IPS-NIHi11 (cell line): ENCODE measurements at regions not wholly inside any gene's neighbourhood (a gene's known extent, or its start where the extent isn't known, plus 50 kb on each side); places are given as distances from the start of the nearest gene placed in this dataset.
"Not testable (repeated sequence)": the region's sequence is repeated elsewhere in the genome, so short reads cannot be mapped to it uniquely, and the experiment has no call there.

Source experiments
- DNase-seq: peaks from one replicate; pipeline ENCODE4 v3.0.0; 2012; ENCODE audit warnings: mixed read lengths, low spot score

DNA sequence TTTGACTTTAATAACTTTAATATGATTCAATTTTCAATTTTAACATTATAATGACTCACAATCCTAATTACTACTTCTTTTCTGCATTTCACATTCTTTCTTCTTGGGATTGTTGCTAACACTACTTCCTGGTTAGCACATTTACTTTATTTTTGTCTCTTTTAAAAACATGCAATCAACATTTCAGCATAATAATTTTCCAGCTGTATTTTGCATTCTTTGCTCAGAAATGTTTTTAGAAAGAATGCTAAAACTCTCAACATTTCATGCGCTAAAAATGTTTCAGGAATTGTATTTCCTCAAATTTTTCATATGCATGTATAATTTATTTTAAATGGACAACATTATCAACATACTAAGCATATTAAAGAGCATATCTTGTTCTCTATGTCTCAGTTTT lies 1302.1 kb upstream of the GJE1 start:
- DNase-seq: no peak

DNA sequence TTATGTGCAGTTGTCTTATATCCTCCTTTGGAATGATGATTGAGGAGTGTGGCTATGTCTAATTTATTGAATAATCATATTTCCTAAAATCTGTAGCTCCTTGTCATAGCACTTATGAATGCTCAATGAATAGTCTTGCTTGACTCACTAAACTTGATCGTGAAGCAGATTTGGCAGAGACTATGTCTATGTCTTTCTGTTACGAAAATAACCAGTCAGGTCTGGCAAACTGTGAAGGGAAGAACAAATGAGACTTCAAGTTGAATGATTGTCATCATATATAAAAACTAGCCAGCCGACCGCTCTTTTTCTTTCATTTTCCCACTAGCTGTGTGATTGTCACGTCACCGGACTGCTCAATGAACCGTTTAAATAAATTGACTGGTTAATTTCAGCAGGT lies 1303.9 kb upstream of the GJE1 start:
- DNase-seq: no peak

DNA sequence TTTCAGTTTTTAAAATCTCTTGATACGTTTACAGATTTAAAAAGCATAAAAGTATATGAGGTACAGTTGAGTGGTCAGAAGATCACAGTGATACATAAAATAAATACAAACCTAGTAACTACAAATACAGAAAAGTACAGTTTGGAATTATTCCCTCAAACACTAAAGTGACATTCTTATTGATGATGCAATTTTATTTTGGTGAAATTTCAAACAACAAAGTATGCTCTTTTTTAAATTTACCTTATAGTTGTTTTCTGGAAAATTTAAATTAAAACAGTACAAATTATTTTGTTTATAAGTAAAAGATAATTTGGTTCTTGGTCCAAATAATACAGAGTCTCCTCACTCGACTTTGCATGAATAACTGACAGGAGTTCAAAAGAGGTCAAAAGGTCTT lies 1305.1 kb upstream of the GJE1 start:
- no peak for DNase-seq

DNA sequence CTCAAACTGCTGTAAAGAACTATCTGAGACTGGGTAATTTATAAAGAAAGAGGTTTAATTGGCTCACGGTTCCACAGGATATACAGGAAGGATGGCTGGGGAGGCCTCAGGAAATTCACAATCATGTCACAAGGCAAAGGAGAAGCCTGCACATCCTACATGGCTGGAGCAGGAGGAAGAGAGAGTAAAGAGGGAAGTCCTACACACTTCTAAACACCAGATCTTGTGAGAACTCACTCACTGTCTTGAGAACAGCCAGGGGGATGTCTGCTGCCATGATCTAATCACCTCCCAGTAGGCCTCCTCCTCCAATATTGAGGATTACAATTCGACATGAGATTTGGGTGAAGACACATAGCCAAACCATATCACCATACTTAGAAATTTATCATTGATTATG lies 1307.0 kb upstream of the GJE1 start:
- no peak for DNase-seq

DNA sequence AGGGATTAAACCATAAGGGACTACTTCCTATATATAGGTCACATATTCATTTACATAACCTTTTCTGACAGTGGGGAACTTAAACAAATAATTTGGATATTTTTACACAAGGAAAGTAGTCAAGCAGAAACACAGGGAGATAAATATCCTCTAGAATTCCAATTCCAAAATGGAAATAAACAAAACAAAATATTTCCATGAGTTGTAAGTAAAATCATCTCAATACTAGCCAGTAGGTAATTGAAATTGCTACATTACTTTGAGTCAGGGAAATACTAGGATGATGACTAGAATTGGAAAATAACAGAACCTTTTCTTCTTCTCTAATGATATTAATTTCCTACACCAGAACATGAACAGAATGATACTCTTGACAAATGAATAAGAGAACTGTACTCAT lies 1308.1 kb upstream of the GJE1 start:
- no peak for DNase-seq

DNA sequence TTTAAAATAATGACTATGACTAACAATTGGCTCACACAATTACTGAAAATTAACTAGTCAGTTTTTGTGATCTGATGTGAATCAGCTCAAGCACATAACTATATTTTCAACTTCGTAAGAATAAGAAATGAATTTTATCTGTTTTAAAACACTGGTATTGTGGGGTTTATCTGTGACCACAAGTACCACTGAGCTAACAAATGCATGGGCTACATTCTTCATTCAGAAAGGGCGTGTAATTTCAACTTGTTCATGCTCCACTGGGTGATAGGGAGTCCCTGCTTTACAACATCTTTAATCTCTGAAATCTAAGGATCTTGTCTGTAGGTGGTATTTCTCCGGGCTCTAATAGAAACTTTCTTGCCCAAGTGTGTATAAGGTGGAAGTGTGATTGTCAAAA lies 1311.5 kb upstream of the GJE1 start:
- no peak for DNase-seq

DNA sequence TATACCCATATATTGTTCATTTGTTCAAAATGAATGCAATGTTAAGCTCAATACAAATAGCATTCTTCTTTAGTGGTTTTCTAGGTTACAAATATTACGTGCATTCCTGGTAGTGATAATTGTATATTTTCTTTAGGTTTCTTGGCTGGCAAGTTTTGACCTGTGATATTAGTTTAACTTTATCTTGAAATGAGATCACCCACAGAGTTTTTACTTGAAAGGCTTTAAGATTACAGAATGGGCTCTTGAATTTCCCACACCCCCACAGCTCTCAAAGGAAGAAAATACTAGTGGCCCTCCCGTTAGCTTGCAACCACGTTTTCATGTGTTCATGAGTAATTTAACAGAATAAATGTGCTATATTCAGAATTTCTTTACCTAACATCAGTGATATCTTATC lies 1315.5 kb upstream of the GJE1 start:
- DNase-seq: no peak

DNA sequence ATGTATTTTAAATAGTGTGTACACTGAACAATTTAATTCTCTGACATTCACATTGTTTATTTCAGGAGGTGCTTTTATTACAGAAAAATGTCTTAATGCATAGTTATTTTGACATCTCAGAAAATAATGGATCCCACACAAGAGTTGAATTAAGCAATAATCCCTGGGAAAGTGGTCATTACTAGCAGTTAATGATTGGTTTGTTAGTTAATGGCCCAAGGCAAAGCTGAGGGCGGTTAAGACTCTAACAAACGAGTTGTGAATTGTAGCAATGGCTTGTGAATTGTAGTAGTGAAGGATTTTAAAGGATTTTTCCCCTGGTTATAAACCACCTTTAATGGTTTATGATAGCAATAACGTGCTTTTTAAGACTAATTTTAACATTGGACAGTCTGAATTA lies 1316.0 kb upstream of the GJE1 start:
- no peak for DNase-seq

DNA sequence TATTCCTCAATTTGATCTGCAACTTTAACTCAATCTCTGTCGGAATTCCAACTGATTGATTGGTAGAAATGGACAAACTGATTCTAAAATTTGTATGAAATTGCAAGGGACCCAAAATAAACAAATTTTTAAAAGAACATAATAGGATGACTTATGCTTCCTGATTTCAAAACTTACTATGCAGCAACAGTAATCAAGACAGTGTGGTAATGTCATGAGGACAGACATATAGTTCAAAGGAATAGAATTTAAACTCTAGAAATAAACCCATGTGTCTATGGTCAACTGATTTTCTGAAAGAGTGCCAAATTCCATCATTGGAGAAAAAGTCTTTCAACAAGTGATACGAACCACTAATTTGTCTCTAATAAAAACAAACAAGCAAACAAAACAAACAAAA lies 1320.1 kb upstream of the GJE1 start:
- DNase-seq: no peak

DNA sequence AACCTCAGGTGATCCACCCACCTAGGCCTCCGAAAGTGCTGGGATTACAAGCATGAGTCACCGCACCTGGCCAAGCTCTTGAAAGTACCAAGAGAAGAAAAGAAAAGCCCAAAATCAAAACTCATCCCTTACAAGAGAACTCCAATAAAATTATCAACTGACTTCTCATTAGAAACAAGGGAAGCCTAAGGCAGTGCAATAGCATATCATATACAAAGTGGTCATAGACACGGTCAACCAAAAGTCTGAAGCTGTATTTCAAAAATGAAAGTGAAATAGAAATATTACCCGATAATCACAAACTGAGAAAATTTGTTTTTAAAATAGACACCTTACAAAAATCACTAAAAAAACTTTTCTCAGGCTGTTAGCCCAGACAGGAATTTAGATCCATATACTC lies 1321.1 kb upstream of the GJE1 start:
- DNase-seq: no peak

DNA sequence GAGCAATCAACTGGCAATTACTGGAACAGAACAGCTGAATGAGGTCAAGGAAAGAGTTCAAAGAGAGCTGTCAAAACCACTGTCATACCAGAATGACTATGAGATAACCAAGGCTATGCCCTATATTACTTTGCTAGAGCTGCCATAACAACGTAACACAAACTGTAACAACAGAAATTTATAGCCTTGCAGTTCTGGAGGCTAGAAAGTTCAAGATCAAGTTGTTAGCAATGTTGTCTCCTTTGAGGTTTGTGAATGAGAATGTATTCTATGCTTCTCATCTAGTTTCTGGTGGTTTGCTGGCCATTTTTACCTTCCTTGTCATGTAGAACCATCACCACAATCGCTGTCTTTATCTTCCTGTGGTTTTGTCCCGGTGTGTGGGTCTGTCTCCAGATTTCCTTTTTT lies 1323.0 kb upstream of the GJE1 start:
- DNase-seq: no peak

DNA sequence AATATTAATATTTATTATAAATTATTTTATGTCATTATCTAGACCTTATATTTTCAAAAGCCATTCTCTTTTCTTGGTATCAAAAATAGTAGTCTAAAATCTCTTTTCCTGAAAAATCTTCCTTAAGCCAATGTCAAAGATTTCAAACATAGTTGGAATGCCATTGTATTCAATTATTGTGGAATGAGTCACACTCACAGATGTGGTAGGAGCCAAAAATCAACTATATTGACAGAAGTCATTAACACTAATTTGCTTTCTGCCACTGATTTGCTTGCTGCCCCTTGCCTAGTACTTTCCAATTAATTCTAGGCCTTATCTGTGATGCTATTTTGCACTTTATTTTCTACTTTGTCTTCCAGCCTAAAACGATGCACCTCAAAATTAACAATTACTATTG lies 1326.3 kb upstream of the GJE1 start:
- DNase-seq: no peak

DNA sequence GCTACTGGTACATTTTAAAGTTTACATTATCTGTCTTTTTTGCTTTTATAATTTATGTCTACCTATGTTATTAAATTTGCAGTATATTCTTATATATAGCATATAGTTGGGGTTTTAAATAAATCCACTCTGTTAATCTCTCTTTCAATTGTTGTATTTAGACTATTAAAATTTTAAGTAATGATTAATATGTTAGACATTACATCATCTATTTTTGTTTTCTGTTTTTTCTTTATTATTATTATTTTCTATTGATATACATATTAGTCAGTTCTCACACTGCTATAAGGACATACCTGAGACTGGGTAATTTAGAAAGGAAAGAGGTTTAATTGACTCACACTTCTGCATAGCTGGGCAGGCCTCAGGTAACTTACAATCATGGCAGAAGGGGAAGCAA lies 1338.2 kb upstream of the GJE1 start:
- DNase-seq: no peak

DNA sequence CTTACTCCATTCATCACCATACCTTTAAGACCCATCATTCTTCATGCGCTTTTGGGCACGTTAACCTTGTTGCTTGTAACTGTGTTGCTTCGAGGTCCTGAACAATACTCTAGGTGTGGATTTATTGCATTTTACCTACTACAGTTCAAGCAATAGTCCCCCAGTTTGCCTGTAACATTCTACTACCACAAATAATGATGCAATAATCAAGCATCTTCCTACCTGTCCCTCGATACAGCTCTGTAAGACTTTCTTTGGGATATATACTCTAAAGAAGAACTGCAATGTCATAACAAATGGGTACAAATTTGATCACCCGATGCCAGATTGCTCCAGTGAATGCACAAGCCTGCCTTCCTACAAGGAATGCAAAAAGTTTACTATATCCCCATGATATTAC lies 1342.6 kb upstream of the GJE1 start:
- no peak for DNase-seq

DNA sequence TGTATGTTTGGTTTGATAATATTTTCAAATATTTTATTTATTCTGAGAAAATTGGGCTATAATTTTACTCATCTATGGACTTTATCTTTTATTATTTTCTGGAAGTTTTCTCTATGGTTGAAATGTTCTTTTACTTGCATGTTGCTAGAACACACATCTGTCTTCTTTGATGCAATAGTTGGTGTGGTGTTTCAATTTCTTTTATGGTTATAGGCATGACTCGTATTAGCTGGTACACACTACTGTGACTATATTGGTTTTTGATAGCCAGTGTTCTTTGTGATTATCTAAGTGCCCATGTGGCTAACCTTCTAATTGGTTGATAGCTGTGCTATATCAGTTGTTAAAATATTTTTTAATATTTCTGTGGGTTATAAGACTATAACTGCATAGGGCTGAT lies 1343.3 kb upstream of the GJE1 start:
- DNase-seq: no peak

DNA sequence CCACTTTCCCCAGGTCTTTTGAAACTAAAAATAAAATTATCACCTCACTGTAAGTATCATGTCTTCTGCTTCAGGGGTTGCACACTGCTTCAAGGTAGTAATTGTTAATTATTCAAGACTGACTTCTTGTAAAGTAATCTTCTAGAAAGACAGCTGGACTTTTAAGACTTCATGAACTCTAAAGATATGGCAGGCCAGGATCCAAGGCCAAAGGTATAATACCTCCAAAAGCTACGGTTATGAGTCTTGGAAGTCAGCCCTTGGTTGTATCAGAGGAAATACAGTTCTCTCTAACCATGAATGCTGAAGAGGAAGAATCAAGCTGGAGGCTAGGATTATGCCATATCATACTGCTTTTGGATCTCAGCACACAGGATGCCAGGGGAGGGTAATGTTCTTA lies 1346.8 kb upstream of the GJE1 start:
- no peak for DNase-seq

DNA sequence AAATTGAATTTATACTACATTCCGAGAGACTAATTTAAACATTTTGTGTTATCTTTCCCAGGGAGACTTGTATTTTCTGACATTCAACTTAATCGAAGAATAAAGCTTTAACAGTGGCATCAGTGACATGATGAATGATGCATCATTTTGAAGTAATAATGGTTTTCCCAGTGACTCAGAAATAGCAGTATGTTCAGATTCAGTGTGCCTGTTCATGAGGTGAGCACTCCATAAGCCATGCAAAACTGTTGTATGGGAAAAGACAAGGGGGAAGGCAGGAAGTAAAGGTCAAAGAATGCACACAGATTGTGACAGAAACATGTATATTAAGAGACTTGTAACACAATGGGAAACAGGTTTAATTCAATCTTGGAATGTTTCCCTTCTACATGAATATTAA lies 1348.2 kb upstream of the GJE1 start:
- no peak for DNase-seq

DNA sequence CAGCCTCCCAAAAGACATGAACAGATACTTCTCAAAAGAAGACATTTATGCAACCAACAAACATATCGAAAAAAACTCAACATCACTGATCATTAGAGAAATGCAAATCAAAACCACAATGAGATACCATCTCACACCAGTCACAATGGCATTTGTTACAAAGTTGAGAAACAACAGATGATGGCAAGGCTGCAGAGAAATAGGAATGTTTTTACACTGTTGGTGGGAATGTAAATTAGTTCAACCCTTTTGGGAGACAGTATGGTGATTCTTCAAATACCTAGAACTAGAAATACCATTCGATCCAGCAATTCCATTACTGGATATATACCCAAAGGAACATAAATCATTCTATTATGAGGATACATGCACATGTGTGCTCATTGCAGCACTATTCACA lies 1349.2 kb upstream of the GJE1 start:
- not testable (repeated sequence) for DNase-seq

DNA sequence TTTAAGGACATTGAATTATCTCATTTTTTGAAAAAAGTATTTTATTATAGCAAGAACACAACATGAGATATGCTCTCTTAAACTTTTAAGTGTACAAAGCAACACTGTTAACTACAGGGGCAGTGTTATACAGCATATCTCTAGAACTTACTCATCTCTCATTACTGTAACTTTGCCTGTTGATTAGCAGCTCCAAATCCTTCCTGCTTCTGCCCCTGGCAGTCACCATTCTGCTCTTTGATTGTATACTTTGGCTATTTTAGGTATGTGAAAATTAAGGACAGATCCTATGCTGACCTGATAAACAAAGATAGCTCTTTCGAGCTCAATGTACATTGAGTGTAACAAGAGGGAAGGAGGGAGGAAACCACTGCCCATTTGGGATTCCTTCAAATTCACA lies 1349.8 kb upstream of the GJE1 start:
- DNase-seq: no peak

DNA sequence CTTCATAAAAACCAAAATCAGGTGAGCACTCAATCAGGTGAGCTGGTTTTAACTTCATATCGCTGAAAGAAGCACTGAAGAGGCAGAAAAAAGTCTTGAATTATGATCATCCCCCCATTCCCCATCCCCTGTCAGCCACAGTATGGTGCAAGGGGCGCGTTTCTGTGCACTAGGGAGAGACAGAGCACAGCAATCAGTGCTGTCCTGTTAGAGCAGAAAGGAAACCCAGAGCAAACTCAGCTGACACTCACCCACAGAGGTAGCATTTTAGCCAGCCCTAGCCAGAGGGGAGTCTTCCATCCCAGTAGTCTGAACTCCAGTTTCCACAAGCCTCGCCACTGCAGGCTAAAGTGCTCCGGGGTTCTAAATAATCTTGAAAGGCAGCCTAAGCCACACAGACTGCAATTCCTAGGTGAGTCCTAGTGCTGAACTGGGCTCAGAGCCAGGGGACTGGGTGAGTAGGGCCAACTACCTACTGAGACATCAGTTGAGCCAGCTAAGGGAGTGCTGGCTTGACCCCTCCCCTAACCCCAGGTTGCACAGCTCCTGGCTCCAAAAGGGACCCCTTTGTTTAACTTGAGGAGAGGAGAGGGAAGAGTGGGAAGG lies 1352.6 kb upstream of the GJE1 start:
- DNase-seq: no peak

DNA sequence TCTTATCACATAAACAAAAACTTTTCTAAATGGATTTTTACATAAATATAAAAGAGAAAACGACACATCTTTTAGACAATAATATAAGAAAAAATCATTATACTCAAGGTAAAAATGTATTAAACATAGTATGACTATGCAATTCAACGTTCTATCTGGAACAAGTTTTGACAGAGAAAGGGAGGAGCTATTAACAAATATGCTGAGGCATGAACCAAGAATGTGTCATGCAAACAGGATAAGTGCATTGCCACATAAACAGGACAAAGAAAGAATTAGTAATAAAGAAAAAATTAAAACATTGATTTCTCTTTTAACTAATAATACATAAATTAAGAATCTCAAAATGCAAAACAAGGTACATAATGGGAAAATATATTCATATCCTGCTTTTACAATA lies 1353.4 kb upstream of the GJE1 start:
- no peak for DNase-seq

DNA sequence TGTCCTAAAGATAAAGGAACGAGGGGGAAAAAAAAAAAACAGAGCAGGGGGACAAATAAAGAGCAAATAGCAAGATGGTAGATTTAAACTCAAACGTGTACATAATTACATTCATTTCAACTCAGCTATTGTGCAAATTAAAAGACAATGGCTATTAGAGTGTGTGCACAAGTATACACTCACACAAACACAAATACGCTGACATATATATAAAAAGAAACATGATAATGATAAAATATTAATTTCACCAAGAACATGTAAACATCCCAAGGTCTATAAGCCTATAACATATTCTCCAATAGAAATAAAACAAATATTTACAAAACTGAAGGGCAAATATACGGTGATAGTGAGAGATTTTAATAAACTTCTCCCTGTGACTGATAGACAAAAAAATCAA lies 1354.9 kb upstream of the GJE1 start:
- DNase-seq: no peak

DNA sequence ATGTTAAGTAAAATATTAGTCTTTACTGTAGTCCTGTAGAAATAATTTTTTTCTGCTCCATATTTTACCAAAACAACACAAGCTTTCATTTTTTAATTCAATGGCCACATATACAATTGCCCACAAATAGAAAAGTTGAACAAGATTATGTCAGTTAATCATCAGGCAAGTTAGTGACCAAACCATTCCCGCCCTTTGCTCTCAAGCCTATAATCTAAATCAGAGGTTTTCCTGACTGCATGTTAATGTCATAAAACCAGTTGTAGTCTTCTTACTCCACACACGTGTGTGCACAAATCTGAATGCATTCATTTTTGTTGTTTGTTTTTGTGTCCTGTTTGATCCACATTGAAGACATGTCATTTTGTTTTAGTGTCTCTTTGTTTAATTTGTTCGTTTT lies 1357.7 kb upstream of the GJE1 start:
- no peak for DNase-seq

DNA sequence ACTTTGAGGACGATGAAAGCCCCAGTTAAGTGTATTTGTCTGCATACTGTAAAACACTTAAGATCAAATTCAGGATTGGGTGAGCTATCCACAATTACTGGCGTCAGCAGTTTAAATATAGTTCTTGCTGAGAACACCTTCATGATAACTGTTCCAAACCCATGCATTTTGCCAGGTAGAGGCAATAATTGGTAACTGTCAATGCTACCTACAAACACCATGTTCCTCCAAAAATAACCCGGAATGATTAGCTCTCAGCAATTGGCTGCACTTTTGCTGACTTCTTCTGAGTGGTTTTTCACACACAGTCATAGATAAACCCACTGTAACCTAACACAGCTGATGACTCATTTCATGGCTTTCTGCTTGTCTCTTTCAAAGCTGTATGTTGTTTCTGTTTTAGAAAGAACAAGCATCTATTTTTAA lies 1358.6 kb upstream of the GJE1 start:
- no peak for DNase-seq

DNA sequence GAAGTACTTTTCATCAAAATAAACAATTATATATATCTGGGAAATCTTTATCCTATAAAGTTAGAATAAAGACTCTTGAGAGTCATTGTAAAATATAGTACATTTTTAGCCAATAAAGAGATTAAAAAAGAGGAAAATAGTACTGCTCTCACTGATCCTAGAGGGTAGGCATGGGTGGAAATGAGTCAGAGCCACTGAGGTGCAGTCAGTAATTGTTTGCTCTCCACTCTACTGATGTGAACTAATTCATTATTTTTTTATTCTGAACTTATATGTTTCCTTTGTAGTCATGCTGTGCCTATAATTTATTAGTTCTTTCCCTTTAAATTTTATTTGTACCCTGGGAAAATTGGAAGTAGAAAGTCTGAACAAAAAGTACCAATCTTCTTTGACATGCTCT lies 1359.4 kb upstream of the GJE1 start:
- DNase-seq: no peak
